GM23248 (cell line): ENCODE measurements at regions not wholly inside any gene's neighbourhood (a gene's known extent, or its start where the extent isn't known, plus 50 kb on each side); places are given as distances from the start of the nearest gene placed in this dataset.

ENCODE experiments used
- EZH2 ChIP-seq: fragments of 200-600 bp; sonication (generic); IDR thresholded peaks from 2 replicates; pipeline ENCODE4 v1.6.1; 2018; ENCODE audit warnings: antibody characterized with exemption, mild to moderate bottlenecking; ENCODE audit not compliant: insufficient read depth, poor library complexity, severe bottlenecking
- EZH2phosphoT487 ChIP-seq: fragments of 200-600 bp; sonication (generic); IDR thresholded peaks from 2 replicates; pipeline ENCODE4 v1.6.1; 2018; ENCODE audit warnings: antibody characterized with exemption, moderate library complexity, mild to moderate bottlenecking, low read depth; ENCODE audit not compliant: insufficient read depth

- TF ChIP-seq EZH2phosphoT487 (no peak), EZH2 (no peak)
Observed at GRCh38 chr4:132759199-132759780, 389.8 kb upstream of the PCDH10 start.
